ENCODE measurements at regions not wholly inside any gene's neighbourhood (a gene's known extent, or its start where the extent isn't known, plus 50 kb on each side); places are given as distances from the start of the nearest gene placed in this dataset.

GRCh38 chr1:45258059-45258650 is 51.8 kb upstream of the ZSWIM5 start:
- TF ChIP-seq CTCF (IDR thresholded peaks at IDR 0.05) = no peak
- Histone ChIP-seq H3K27ac (no peak overlapping the region), H3K9me3 (peaks cover 0 to 32% of the 10 kb centered on the region in 2 donors), H3K36me3 (no peaks in the 10 kb centered on the region), H3K4me3 (no peak overlapping the region), H3K4me1 (no peaks in the 10 kb centered on the region), H3K27me3 (no peaks in the 10 kb centered on the region)
- ATAC-seq = no peak
- intact Hi-C loops (cut with DNase I) = no loop called here
- DNase-seq = no peak

DNA sequence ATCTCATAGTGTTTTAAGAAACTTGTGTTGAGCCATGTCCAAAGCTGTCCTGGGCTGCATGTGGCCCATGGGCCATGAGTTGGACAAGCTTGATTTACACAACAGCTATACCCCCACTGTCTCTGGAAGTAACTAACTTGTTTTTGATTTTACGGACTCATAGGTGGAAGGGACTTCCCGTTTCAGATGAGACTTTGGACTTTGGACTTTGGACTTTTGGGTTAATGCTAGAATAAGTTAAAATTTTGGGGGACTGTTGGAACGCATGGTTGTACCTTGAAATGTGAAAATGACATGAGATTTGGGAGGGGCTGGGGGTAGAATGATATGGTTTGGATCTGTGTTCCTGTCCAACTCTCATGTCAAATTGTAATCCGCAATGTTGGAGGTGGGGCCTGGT is 52.6 kb upstream of the ZSWIM5 start:
- no peaks in the 10 kb centered on the region for H3K4me1 ChIP-seq
- no peak for TF ChIP-seq CTCF (IDR thresholded peaks at IDR 0.05)
- intact Hi-C loops (cut with DNase I) = no loop called here
- ATAC-seq = no peak
- peaks cover 0 to 32% of the 10 kb centered on the region in 2 donors for H3K9me3 ChIP-seq
- no peak overlapping the region for H3K4me3 ChIP-seq
- no peaks in the 10 kb centered on the region for H3K36me3 ChIP-seq
- no peaks in the 10 kb centered on the region for H3K27me3 ChIP-seq
- DNase-seq = no peak
- H3K27ac ChIP-seq = no peak overlapping the region

DNA sequence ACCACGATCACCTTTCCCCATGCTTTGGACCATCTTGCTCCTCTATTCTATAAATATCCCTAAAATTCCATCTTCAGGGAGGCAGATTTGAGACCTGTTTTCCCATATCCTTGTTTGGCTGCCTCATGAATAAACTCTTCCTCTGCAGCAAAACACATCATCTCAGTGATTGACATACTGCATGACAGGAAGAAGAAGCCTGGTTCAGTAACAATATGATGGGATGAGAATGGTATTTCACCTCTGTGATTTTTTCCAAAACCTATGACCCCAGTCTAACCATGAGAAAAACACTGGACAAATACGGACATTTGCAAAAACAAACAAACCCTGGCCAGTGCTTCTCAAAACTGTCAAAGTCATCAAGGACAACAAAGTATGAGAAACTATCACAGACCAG is 53.8 kb upstream of the ZSWIM5 start:
- H3K4me3 ChIP-seq = no peak overlapping the region
- H3K4me1 ChIP-seq = no peaks in the 10 kb centered on the region
- intact Hi-C loops (cut with DNase I) = no loop called here
- no peak overlapping the region for H3K27ac ChIP-seq
- peaks cover 0 to 32% of the 10 kb centered on the region in 2 donors for H3K9me3 ChIP-seq
- DNase-seq (no peak), ATAC-seq (no peak)
- no peaks in the 10 kb centered on the region for H3K27me3 ChIP-seq
- TF ChIP-seq CTCF (IDR thresholded peaks at IDR 0.05) = no peak
- H3K36me3 ChIP-seq = no peaks in the 10 kb centered on the region

GRCh38 chr1:45263132-45263531 is 56.7 kb upstream of the ZSWIM5 start:
- intact Hi-C loops (cut with DNase I) = no loop called here
- no peak overlapping the region for H3K4me3 ChIP-seq
- H3K27ac ChIP-seq = no peak overlapping the region
- DNase-seq (no peak), ATAC-seq (no peak)
- H3K36me3 ChIP-seq = no peaks in the 10 kb centered on the region
- H3K9me3 ChIP-seq = peaks cover 0 to 21% of the 10 kb centered on the region in 2 donors
- TF ChIP-seq CTCF (IDR thresholded peaks at IDR 0.05) = no peak
- H3K4me1 ChIP-seq = peaks cover 0 to 6% of the 10 kb centered on the region in 2 donors
- H3K27me3 ChIP-seq = no peaks in the 10 kb centered on the region

- TF ChIP-seq CTCF (IDR thresholded peaks at IDR 0.05) = no peak
- H3K36me3 ChIP-seq = no peaks in the 10 kb centered on the region
- no peak for ATAC-seq
- H3K4me1 ChIP-seq = peaks cover 0 to 6% of the 10 kb centered on the region in 2 donors
- H3K27ac ChIP-seq = no peak overlapping the region
- H3K27me3 ChIP-seq = no peaks in the 10 kb centered on the region
- no peak overlapping the region for H3K4me3 ChIP-seq
- H3K9me3 ChIP-seq = peaks cover 0 to 6% of the 10 kb centered on the region in 2 donors
- intact Hi-C loops (cut with DNase I) = no loop called here
- no peak for DNase-seq
Observed at GRCh38 chr1:45265244-45265643, 58.8 kb upstream of the ZSWIM5 start.

All from left lung (tissue), 4 donors.